NCI-H1694 (cell line): ENCODE measurements at regions not wholly inside any gene's neighbourhood (a gene's known extent, or its start where the extent isn't known, plus 50 kb on each side); places are given as distances from the start of the nearest gene placed in this dataset.
"Not testable (repeated sequence)": the region's sequence is repeated elsewhere in the genome, so short reads cannot be mapped to it uniquely, and the experiment has no call there.

Experiments used
- DNase-seq: peaks from one replicate; lab custom pipeline; 2025; lab: John Stamatoyannopoulos, UW

DNA sequence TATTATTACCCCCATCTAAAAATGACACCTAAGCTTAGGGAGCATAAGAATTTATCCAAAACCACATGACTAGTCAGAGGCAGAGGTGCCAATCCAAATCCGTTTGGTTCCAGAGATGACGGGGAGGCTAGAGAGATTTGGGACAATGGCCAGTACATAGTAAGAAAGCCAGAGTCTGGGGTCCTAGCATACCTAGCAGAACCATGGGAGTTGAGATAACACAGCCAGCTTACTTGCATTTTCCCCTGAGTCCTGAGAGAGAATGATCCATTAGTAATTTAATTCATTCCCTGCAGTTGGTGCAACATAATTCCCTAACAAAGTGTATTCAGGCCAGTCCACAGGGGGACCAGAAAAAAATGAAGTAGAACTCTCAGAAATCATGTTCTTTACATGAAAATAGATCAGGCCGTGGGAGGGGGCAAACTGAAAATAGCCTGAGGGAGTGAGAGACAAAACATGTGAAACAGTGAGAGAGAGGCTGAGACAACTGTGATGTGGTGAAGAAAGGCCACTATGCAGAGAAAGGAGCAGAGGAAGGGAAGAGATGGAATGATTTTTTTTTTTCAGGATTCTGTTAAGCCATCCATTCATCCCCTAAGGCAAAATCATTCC lies 243.3 kb downstream of the BRINP2 start:
- no peak for DNase-seq

DNA sequence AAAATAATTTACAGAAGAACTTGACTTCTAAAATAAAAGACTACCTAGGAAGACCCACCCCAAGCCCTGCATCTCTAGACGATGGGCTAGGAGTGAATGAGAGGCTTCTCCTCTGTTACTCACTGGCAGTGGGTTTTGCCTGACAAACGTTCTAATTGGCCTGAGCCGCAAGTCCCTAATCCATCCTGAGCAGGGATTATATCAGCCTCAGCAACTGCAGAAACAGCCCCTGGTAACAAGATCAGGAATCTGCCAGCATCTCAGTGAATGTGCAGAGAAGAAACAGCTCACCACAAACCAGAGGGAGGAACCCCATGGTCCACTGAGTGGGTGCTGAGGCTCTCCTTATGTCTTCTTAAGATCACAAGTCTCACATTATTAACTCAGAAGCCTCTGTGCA lies 240.6 kb downstream of the BRINP2 start:
- no peak for DNase-seq

- DNase-seq: no peak
Observed at GRCh38 chr1:177410179-177410766, 239.5 kb downstream of the BRINP2 start.

GRCh38 chr1:177406323-177406722 lies 235.6 kb downstream of the BRINP2 start:
- not testable (repeated sequence) for DNase-seq

GRCh38 chr1:177392336-177392735 lies 221.6 kb downstream of the BRINP2 start:
- no peak for DNase-seq

DNA sequence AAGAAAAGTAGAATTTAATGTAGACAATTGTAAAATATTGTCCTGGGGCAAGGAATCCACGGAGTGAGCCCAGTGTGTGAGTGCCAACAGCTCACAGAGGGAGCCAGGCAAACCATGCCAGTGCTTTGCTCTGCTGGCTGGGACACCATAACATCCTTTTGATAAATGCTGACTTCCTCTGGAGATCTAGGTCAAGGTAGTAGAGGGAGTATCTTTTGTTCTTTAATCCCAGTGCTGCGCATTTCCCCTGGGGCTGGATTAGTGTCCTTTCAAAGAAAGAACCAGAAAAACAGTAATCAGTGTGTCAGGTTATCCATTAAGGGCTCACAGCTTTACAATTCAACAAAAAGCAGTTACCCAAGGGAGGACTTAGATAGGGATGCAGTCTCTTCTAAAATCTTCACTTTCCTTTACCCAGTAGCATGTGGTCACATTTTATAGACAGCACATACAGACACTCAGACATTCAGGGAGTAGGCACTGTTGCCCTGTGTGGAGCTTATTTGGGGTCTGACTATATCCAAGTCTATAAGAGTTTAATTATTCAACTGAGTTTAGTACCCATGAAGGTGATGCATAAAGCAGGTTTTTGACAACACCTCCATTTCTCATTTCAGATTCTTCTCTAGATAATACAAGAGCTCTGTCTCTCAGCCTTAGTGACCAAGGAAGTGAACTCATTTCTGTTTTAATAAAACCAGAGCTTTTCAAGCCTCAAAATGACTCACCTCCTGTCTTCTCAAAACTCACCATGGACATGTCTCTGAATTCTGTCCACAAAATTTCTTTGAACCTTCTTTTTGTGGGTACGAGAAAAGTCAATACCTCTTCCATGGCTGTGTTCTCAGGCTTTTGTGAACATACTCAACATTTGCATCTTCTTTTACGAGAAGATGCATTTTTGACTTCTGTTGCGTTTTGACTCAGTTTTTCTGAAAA lies 215.3 kb downstream of the BRINP2 start:
- DNase-seq: no peak

DNA sequence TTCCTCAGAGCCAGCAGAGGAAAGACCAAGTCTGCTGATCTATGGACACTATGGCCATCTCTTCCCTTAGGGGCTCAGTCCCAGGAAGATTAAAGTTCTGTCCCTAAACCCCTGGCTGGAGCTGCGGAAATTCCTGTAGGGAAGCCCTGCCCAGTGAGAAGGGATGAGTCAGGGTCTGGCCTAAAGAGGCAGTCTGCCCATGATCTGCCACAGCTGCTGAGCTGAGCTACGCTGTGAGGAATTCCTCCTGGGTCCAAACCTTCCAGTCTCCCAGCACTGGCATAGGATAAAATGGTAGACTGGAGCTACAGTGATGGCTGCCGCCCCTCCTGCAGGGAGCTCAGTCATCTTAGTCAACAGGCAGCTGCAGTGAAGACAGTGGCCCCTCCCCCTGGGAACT lies 213.7 kb downstream of the BRINP2 start:
- no peak for DNase-seq

DNA sequence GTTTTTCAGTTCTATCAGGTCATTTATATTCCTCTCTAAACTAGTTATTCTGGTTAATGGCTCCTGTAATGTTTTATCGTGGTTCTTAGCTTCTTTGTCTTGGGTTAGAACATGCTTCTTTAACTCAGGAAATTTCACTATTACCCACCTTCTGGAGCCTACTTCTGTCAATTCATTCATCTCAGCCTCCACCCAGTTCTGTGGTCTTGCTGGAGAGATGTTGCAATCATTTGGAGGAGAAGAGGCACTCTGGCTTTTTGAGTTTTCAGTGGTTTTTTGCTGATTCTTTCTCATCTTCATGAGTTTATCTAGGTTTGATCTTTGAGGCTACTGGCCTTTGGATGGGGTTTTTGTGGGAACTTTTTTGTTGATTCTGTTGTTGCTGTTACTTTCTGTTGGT lies 213.0 kb downstream of the BRINP2 start:
- no peak for DNase-seq

- no peak for DNase-seq
Observed at GRCh38 chr1:177377866-177378265, 207.1 kb downstream of the BRINP2 start.

DNA sequence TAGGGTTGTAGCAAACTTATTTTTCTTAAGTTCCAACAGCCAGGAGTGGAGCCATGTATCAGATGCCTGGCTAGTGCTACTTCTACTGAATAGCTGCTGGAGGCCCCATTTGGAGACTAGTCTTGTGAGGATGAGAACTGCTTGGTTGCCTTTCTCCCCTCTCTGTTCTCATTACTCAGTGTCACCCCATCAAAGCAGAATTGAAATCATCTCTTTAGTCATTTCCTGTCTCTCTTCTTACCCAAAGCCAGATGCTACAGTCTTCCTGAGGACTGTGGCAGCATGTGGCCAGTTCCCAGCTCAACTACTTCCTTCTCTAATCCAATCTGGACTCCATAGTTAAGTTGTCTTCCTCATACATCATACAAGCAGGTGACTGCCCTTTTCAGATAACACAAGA lies 197.5 kb downstream of the BRINP2 start:
- DNase-seq: no peak

DNA sequence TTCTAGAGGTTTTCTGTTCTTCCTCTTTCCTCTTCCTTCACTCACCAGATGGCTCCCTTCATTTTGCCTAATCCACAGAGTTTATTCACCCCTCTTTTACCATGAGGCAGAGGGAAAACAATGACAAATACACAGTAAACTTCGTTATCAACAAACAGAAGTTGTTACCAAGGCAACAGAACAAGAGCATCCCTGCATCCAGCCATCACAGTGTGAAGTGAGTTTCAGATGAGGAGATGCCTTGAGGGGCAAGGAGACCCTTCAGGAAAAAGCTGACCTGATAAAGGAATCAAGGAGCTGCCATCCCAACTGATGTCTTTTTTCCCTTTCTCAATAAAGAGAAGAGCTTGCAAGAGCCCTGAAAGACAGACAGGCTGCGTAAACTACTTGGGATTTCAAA lies 195.3 kb downstream of the BRINP2 start:
- no peak for DNase-seq

DNA sequence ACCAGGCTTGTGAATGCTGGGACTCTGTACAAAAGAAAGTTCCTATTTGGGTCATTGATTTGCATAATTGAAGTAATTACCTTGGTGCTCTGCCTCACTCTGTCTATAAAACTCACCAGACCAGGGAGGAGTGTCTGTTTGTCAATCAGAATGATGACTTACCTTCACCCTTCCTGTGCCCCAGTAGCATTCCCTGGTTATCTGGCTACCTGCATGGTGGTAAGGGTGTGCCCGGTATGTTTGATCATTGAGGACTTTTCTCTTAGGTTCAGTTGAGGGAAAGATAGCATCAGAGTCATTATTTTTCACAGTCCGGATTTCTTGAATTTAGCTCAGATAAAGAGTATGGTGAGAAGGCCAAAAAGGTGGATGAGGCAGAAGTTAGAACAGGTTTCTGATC lies 190.0 kb downstream of the BRINP2 start:
- DNase-seq: no peak

GRCh38 chr1:177356674-177357435 lies 186.1 kb downstream of the BRINP2 start:
- DNase-seq: no peak

GRCh38 chr1:177355575-177355974 lies 184.8 kb downstream of the BRINP2 start:
- DNase-seq: peak; percentile 42

DNA sequence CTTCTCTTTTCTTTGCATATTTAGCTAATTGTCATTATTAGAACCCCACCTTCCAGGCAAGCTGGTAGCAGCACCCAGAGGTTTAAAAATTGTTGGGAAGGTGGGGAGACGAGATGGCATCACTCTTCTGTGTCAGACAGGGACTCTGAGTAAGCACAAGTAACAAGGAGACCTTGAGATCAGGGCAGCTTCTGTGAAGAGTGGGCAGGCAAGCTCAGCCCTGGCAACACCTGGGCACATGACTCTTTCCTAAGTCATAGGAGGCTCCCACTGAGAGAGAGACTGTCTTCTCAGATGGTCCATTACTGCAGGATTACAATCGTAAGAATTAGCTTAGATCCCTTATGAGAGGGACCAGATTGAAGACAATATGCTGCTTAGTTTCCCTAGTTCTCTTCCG lies 183.5 kb downstream of the BRINP2 start:
- no peak for DNase-seq

DNA sequence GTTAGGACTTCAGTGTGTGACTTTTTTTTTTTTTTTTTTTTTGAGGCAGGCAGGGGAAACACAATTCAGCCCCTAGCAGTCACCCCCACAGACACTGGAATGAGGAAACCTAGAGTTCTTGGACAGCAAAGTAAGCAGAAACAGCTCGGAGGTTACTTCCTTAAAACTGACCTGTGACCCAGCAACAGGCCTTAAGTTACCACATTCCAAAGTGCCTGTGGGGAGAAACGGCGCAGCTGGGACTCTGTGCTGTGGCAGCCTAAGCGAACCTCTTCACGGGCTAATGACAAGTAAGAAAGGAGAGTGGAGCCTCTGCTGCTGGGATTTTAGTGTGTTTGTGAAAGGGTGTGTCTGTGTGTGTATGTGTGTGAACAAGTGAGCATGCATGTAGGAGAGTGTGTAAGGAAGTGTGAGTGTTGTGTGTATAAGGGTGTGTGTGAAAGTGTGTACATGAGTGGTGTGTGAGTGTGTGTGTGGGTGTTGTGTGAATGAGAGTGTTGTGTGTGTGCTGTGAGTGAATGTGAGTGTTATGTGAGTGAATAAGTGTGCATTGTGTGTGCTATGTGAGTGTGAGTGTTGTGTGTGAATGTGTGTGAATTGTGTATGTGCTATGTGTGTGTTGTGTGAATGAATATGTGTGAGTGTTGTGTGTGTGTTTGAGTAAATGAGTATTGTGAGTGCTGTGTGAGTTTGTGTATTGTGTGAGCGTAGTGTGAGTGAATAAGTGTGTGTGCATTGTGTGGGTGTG lies 180.8 kb downstream of the BRINP2 start:
- DNase-seq: no peak

DNA sequence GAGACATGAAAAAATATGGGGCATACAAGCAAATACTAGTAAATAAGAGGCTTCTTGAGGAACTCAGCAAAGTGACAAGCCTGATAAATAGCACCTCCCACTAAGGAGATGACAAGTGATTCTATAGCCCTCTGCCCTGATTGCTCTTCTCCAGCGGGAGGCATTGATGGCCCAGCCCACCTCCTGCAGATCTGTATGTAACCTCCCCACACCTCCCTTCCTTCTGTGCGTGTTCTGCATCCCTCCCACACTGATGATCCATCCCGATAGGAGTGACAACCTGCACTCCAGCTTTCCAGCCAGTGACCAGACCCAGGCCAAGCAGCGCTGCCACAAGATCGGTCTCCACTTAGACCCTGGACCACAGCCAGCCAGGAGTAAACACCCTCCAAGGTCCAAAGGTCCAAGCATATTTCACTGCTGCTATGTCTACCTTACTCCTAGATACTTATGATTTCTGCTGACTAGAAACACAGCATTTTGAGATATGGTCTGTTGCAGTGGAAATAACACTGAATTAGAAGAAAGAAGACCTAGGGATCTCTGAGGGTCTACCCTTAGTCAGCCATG lies 176.1 kb downstream of the BRINP2 start:
- DNase-seq: no peak

DNA sequence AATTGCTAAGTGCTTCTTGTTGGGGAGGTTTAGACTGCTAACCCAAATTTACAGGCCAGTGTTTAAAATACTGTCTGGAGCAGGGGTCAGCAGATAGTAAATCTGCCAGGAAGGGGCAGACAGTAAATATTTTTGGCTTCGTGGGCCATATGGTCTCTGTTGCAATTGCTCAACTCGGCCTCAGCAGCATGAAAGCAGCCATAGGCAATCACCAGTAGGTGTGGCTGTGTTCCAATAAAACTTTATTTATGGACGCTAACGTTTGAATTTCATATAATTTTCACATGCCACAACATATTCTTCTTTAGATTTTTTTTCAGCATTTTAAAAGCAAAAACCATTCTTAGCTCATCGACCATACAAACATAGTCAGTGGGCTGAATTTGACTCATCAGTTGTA lies 172.7 kb downstream of the BRINP2 start:
- no peak for DNase-seq

DNA sequence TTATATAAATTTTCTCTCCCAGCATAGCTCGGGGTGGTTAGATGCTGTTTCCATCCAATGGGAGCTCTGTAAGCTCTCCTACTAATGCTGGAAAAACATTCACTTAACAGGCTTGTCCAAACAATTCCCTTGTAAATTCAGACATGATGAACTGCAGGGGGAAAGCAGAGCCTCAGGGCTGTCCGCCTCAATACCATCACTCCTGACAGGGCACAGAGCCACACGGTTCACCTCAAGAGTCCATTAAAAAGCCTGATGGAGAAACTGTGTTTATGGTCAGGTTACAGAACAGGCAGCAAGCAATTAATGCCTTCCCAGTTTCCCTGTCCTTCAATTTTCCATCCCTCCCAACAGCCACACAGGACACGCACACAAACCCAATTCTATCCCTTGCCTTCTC lies 171.0 kb downstream of the BRINP2 start:
- DNase-seq: no peak

- no peak for DNase-seq
Observed at GRCh38 chr1:177340601-177341067, 169.9 kb downstream of the BRINP2 start.

GRCh38 chr1:177338376-177338775 lies 167.6 kb downstream of the BRINP2 start:
- DNase-seq: no peak
